GM12878 (cell line): ENCODE measurements at regions not wholly inside any gene's neighbourhood (a gene's known extent, or its start where the extent isn't known, plus 50 kb on each side); places are given as distances from the start of the nearest gene placed in this dataset.

ENCODE experiments used
- CHD2 ChIP-seq: IDR thresholded peaks from 2 replicates; pipeline ENCODE4 v1.6.1; 2011; ENCODE audit warnings: low read depth, low read length, improper control_type of control experiment, borderline replicate concordance
- NR2F1 ChIP-seq: fragments of 450-650 bp; conservative IDR thresholded peaks from 2 replicates; pipeline ENCODE4 v1.6.1; 2017; ENCODE audit warnings: mild to moderate bottlenecking
- POLR2A ChIP-seq: IDR thresholded peaks from 2 replicates; pipeline ENCODE4 v1.6.1; 2011; ENCODE audit warnings: low read depth, mild to moderate bottlenecking, low read length
- RCOR1 ChIP-seq: conservative IDR thresholded peaks from 2 replicates; pipeline ENCODE4 v1.6.1; 2012; ENCODE audit warnings: low read depth, low read length, improper control_type of control experiment
- SKIL ChIP-seq: fragments of 450-650 bp; IDR thresholded peaks from 2 replicates; pipeline ENCODE4 v1.6.1; 2017; ENCODE audit warnings: mild to moderate bottlenecking, low read depth, inconsistent platforms; ENCODE audit not compliant: poor library complexity, severe bottlenecking
- SMAD1 ChIP-seq: fragments of 450-650 bp; IDR thresholded peaks from 2 replicates; pipeline ENCODE4 v1.6.1; 2018; ENCODE audit warnings: mild to moderate bottlenecking, low read depth; ENCODE audit not compliant: partially characterized antibody
- SMC3 ChIP-seq: IDR thresholded peaks from 2 replicates; pipeline ENCODE4 v1.6.1; 2011; ENCODE audit warnings: low read length, improper control_type of control experiment, borderline replicate concordance
- TAF1 ChIP-seq: IDR thresholded peaks from 2 replicates; pipeline ENCODE4 v1.6.1; 2011; ENCODE audit warnings: mild to moderate bottlenecking, low read depth, low read length, borderline replicate concordance
- TF ChIP-seq, protein P1 (sequence below): fragments of 450-650 bp; formaldehyde crosslinking; IDR thresholded peaks from 2 replicates; pipeline ENCODE4 v1.5.0; 2022; ENCODE audit warnings: mild to moderate bottlenecking, missing genetic modification characterization
- TF ChIP-seq, protein P2 (sequence below): fragments of 450-650 bp; IDR thresholded peaks from 2 replicates; pipeline ENCODE4 v1.6.1; 2018; ENCODE audit warnings: mild to moderate bottlenecking, low read depth, moderate library complexity; ENCODE audit not compliant: partially characterized antibody

DNA sequence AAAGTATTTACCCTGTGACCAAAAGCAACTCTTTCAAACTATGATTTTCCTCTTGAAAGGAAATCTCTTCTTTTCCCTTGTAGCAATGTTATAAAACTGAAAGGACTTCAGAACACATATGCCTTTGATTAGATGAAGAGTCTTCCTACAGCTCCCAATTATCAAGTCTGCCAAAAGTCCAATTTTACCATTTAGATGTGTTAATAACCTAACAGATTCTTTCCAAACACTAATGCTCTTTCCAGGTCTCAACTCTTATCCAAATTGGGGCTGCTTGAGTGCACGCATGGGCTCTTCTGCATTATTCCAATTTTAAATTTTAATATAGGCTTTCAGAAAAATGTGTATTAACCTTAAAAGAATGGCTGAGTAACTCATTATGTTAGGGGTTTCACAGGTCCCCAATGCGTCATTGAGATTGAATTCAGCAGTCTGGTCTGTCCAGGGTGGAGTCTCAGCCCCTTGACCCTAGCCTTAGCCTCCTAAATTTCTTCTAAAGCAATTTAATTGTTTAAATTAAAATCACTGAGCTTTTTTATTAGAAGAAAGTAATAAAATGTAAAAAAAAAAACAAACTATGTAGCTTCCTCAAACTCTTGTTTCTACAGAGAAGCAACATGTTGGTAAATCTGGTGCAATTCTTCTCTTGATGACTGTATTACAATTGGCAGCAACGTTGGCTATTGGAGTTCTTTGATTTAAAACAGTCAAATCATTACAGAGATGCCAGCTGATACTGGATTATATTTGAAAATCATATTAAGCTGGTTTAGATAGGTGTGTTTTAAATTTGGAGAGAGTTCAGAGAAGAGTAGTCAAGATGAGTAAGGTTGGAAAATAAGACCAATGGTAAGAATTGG, 170.4 kb downstream of the DKK1 start (continued):
- no peak for TF ChIP-seq SKIL
- no peak for TF ChIP-seq NR2F1
- no peak for TF ChIP-seq POLR2A
- no peak for TF ChIP-seq RCOR1
- TF ChIP-seq SMC3, result no peak
- no peak for TF ChIP-seq TAF1
- TF ChIP-seq, protein P1, sequence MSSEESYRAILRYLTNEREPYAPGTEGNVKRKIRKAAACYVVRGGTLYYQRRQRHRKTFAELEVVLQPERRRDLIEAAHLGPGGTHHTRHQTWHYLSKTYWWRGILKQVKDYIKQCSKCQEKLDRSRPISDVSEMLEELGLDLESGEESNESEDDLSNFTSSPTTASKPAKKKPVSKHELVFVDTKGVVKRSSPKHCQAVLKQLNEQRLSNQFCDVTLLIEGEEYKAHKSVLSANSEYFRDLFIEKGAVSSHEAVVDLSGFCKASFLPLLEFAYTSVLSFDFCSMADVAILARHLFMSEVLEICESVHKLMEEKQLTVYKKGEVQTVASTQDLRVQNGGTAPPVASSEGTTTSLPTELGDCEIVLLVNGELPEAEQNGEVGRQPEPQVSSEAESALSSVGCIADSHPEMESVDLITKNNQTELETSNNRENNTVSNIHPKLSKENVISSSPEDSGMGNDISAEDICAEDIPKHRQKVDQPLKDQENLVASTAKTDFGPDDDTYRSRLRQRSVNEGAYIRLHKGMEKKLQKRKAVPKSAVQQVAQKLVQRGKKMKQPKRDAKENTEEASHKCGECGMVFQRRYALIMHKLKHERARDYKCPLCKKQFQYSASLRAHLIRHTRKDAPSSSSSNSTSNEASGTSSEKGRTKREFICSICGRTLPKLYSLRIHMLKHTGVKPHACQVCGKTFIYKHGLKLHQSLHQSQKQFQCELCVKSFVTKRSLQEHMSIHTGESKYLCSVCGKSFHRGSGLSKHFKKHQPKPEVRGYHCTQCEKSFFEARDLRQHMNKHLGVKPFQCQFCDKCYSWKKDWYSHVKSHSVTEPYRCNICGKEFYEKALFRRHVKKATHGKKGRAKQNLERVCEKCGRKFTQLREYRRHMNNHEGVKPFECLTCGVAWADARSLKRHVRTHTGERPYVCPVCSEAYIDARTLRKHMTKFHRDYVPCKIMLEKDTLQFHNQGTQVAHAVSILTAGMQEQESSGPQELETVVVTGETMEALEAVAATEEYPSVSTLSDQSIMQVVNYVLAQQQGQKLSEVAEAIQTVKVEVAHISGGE, result no peak
- TF ChIP-seq SMAD1, result no peak
- TF ChIP-seq, protein P2, sequence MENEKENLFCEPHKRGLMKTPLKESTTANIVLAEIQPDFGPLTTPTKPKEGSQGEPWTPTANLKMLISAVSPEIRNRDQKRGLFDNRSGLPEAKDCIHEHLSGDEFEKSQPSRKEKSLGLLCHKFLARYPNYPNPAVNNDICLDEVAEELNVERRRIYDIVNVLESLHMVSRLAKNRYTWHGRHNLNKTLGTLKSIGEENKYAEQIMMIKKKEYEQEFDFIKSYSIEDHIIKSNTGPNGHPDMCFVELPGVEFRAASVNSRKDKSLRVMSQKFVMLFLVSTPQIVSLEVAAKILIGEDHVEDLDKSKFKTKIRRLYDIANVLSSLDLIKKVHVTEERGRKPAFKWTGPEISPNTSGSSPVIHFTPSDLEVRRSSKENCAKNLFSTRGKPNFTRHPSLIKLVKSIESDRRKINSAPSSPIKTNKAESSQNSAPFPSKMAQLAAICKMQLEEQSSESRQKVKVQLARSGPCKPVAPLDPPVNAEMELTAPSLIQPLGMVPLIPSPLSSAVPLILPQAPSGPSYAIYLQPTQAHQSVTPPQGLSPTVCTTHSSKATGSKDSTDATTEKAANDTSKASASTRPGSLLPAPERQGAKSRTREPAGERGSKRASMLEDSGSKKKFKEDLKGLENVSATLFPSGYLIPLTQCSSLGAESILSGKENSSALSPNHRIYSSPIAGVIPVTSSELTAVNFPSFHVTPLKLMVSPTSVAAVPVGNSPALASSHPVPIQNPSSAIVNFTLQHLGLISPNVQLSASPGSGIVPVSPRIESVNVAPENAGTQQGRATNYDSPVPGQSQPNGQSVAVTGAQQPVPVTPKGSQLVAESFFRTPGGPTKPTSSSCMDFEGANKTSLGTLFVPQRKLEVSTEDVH, result no peak
- TF ChIP-seq CHD2, result no peak
